LNCaP clone FGC (cell line): ENCODE measurements at regions not wholly inside any gene's neighbourhood (a gene's known extent, or its start where the extent isn't known, plus 50 kb on each side); places are given as distances from the start of the nearest gene placed in this dataset.

ENCODE experiments used
- DNase-seq: peaks from one replicate; pipeline ENCODE4 v3.0.0-alpha.2; 2011; ENCODE audit warnings: low read depth
- H3K4me3 ChIP-seq: 2 replicates; pipeline ENCODE4 v1.5.1; 2011; ENCODE audit warnings: mild to moderate bottlenecking, low read depth, low read length, control low read depth
- TF ChIP-seq, protein P1 (sequence below): IDR thresholded peaks from 2 replicates; pipeline ENCODE4 v1.5.1; 2012; ENCODE audit warnings: mild to moderate bottlenecking; ENCODE audit not compliant: control insufficient read depth, insufficient read depth; ENCODE audit errors: extremely low read depth

DNA sequence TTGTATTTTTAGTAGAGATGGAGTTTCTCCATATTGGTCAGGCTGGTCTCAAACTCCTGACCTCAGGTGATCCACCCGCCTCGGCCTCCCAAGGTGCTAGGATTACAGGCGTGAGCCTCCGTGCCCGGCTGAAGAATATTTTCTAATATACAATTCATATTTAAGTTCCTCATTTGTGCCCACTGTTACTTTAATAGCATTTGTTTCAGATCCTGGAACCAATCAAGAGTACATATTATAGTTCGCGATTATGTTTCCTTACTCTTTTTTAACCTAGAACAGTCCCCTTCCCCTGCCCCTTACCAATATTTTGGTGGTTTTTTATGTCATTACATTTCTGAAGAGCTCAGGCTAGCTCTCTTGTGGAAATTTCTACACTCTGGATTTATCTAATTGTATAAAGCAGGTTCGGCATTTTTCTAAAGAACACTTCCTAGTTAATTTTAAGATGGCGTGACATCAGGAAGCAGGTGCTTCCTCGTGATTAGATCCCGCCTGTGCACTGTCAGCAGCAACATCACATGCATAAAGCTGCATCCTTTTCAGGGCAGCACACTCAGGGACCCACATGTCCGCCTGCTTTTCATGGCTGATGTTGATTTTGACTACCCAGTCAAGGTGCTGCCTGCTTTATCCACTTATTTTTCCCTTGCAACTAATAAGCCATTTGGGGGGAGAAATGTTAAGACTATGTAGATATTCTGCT, 88.7 kb upstream of the EPHB3 start:
- TF ChIP-seq, protein P1, sequence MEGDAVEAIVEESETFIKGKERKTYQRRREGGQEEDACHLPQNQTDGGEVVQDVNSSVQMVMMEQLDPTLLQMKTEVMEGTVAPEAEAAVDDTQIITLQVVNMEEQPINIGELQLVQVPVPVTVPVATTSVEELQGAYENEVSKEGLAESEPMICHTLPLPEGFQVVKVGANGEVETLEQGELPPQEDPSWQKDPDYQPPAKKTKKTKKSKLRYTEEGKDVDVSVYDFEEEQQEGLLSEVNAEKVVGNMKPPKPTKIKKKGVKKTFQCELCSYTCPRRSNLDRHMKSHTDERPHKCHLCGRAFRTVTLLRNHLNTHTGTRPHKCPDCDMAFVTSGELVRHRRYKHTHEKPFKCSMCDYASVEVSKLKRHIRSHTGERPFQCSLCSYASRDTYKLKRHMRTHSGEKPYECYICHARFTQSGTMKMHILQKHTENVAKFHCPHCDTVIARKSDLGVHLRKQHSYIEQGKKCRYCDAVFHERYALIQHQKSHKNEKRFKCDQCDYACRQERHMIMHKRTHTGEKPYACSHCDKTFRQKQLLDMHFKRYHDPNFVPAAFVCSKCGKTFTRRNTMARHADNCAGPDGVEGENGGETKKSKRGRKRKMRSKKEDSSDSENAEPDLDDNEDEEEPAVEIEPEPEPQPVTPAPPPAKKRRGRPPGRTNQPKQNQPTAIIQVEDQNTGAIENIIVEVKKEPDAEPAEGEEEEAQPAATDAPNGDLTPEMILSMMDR: no peak
- no peak for DNase-seq
- H3K4me3 ChIP-seq: no peak overlapping the region

DNA sequence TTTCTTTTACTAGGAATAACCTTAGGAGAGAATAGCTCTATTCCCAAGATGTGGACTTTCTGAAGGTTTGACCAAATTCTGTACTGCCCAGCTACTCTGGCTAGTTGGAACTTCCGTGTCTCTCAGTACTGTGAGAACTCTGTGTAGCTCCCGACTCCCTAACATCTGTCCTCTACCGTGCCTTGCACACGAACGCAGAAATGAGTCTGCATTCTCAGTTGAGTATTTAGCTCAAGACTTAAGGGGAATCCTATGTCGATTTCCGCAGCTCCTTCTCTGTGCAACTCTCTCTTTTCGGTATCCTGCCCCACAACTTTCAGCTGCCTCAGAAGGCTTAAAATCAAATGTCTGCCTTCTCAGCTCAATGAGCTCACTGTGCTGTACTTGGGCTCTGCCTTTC, 86.7 kb upstream of the EPHB3 start:
- DNase-seq: no peak
- TF ChIP-seq, protein P1: no peak
- no peak overlapping the region for H3K4me3 ChIP-seq

DNA sequence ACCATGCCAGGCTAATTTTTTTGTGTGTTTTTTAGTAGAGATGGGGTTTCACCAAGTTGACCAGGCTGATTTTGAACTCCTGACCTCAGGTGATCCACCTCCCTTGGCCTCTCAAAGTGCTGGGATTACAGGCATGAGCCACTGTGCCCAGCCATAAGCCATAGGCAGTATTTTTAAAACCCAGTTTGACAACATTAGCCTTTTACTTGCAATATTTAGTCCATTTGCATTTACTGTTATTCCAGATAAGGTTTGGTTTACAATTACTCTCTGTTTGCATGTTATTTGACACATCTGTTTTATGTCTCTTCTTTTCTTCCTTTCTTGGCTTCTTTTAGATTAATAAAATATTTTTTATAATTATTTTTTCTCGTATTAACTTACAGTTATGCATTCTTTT, 83.6 kb upstream of the EPHB3 start:
- TF ChIP-seq, protein P1: no peak
- H3K4me3 ChIP-seq: no peak overlapping the region
- no peak for DNase-seq

DNA sequence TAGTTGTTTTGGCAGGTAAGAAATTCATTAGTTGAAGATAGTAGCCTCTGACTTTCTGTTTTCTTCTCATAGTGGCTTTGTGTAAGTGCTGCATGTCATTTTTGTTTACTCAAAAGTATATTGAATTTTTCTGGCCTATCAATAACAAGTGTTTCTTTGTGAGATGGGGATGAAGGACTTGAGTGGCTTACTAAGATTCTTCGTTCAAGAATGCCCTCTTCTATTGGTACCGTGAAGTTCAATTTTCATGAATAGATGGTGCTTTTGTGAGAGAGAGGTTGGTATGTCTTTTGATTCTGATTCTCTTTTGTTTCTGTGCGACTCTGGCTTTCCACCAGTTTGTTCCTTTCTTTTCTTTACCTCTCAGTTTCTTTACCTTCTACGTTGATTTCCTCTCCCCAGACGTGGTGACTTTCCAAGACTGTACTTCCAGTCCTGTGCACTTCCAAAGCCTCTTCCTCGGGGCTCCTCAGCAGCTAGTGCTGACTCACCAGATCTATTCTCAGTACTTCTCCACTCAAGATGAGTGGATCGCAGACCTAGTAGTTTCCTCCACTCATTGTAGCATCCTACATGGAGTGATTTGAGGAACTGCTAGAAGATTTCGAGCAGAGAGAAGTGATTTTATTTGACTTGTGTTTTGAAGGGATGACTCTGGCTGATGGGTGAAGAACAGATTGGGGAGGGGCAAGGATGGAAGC, 82.0 kb upstream of the EPHB3 start:
- no peak overlapping the region for H3K4me3 ChIP-seq
- TF ChIP-seq, protein P1: no peak
- no peak for DNase-seq

DNA sequence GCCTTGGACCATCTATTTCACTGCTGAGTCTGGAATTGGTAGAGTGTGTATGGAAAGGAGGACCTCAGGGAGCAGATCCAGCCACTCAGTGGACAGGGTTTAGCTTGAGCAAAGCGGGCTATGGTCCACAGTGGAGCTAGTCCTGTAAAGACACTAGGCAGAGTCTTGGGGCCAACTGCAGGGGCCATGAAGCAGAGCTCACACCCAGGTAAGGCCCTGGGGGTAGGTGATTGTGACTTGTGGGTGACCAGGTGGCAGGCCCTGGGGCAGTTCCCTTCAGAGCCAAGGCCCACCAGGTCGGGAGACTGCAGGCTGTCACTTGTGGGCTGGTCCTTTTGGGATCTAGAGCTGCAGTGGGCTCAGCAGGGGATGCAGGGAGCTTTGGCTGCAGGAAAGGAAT, 80.8 kb upstream of the EPHB3 start:
- TF ChIP-seq, protein P1: no peak
- DNase-seq: no peak
- H3K4me3 ChIP-seq: no peak overlapping the region

DNA sequence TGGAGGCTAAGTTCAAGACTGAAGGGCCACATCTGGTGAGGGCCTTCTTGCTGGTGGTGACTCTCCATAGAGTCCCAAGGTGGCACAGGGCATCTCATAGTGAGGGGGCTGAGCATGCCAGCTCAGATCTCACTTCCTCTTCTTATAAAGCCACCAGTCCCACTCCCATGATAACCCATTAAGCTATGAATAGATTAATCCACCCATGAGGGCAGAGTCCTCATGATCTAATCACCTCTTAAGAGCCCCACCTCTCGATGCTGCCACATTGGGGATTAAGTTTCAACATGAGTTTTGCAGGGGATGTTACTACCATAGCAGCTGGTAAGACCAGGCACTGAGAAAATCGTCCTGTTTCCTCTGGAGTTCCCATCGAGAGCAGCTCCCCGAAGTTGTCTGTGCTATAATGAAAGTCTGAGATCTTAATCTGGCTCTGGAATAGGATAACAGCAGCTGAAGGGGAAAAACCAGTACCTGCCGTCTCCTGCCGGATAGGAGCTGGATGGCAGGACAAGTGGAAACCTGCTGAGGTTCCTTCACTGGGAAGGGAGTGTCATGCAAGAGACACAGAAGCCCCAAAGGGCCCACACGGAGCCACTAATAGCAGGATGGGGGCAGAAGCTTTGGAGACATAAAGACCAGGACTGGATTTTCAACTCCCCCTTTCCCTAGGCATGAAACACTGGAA, 79.5 kb upstream of the EPHB3 start:
- no peak overlapping the region for H3K4me3 ChIP-seq
- TF ChIP-seq, protein P1: no peak
- no peak for DNase-seq

DNA sequence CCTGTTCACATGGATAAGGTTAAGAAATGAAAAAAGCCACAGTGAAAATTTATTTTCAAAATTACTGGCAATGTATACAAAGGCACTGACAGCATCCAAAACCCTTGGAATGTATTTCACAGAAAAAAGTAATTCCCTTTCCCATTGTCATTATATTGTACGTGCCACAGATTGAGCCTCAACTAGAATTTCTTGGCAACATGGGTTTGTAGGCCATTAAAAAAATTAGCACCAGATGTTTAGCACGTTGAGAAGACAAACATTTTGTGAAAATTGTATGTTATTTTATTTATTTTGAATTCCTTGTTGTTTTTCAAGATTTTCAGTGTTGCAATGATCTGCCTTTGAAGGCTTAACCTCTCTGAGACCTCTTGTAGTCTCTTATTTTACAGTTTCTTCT, 76.3 kb upstream of the EPHB3 start:
- no peak for DNase-seq
- TF ChIP-seq, protein P1: no peak
- H3K4me3 ChIP-seq: no peak overlapping the region
